ENCODE measurements at regions not wholly inside any gene's neighbourhood (a gene's known extent, or its start where the extent isn't known, plus 50 kb on each side); places are given as distances from the start of the nearest gene placed in this dataset.

DNA sequence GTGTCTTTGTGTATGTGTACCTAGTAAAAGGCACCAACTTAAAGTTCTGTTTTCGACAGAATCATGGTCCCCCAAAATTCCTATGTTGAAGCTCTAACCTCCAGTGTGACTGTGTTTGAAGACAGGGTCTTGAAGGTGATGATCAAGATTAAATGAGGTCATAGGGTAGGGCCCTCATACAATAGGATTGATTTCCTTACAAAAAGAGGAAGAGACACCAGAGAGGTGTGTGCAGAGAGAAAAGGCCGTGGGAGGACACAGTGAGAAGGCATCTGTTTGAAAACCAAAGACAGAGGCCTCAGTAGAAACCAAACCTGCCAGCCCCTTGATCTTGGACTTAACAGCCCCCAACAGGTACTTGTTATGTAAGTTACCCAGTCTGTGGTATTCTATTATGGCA, 52.0 kb upstream of the CORO2B start:
- Mint-ChIP-seq H3K4me1 (peaks cover 7 to 10% of the 10 kb centered on the region in 2 experiments; a peak in 3 of 4 replicates), H3K36me3 (ENCODE audit: insufficient read depth in 1 of 3, low read depth in 3 of 3) (0 out of 7 replicates have a peak, but pooled peaks cover 0 to 6% (median 0%) of the 10 kb centered on the region in 3 experiments), H3K27ac (no peak overlapping the region), H3K9me3 (peaks cover 8 to 9% of the 10 kb centered on the region in 2 experiments; a peak in 4 of 5 replicates), H3K27me3 (ENCODE audit: low read depth) (no peaks in the 10 kb centered on the region; the same call in 1 of the 2 replicates), H3K4me3 (no peak overlapping the region)
- Histone ChIP-seq H4K5ac (ENCODE audit: insufficient read length, low read depth, low read length) (no peak overlapping the region), H3K9me3 (ENCODE audit: control insufficient read depth, low read depth, low read length) (no peaks in the 10 kb centered on the region), H4K20me1 (ENCODE audit: control insufficient read depth, insufficient read depth, insufficient read length) (no peaks in the 10 kb centered on the region), H3K9ac (ENCODE audit: extremely low read depth, insufficient read length, low read length) (no peak overlapping the region), H3K4me2 (ENCODE audit: insufficient read depth, insufficient read length, low read length) (no peak overlapping the region), H2BK5ac (ENCODE audit: insufficient read length, low read length) (no peak overlapping the region), H3K4ac (ENCODE audit: low read depth, low read length) (no peak overlapping the region), H3K23me2 (ENCODE audit: insufficient read length, low read depth, low read length, poor library complexity, severe bottlenecking) (no peaks in the 10 kb centered on the region), H3K23ac (ENCODE audit: insufficient read length, low read depth, low read length) (no peak overlapping the region), H3K14ac (ENCODE audit: insufficient read depth, low read length) (no peak overlapping the region), H3K4me1 (ENCODE audit: insufficient read depth, low read length) (no peaks in the 10 kb centered on the region), H2BK20ac (ENCODE audit: low read depth, low read length, poor library complexity, severe bottlenecking) (no peak overlapping the region), H4K8ac (replicated peaks; ENCODE audit: insufficient read length, low read depth, low read length) (no peak overlapping the region), H3K79me2 (ENCODE audit: insufficient read depth, low read length) (no peaks in the 10 kb centered on the region), H3T11ph (ENCODE audit: low read length) (no peak overlapping the region), H3K18ac (ENCODE audit: insufficient read length, low read depth, low read length) (no peak overlapping the region), H2AFZ (ENCODE audit: low read length) (no peak overlapping the region), H3K27me3 (ENCODE audit: insufficient read depth, low read length) (no peaks in the 10 kb centered on the region), H2BK120ac (ENCODE audit: low read depth, low read length, poor library complexity, severe bottlenecking) (no peak overlapping the region), H3K56ac (ENCODE audit: insufficient read length, low read depth, low read length) (no peak overlapping the region), H4K91ac (ENCODE audit: insufficient read length, low read depth, low read length) (no peak overlapping the region), H3K27ac (ENCODE audit: insufficient read length, low read depth, low read length) (no peak overlapping the region), H3K79me1 (ENCODE audit: insufficient read depth, low read depth, low read length, poor library complexity, severe bottlenecking) (no peaks in the 10 kb centered on the region), H2BK15ac (ENCODE audit: low read depth, low read length) (no peak overlapping the region), H2AK5ac (ENCODE audit: insufficient read length, low read length) (no peak overlapping the region), H2BK12ac (ENCODE audit: insufficient read length, low read depth, low read length) (no peak overlapping the region)
- DNase-seq, result no peak
- TF ChIP-seq, protein P1, sequence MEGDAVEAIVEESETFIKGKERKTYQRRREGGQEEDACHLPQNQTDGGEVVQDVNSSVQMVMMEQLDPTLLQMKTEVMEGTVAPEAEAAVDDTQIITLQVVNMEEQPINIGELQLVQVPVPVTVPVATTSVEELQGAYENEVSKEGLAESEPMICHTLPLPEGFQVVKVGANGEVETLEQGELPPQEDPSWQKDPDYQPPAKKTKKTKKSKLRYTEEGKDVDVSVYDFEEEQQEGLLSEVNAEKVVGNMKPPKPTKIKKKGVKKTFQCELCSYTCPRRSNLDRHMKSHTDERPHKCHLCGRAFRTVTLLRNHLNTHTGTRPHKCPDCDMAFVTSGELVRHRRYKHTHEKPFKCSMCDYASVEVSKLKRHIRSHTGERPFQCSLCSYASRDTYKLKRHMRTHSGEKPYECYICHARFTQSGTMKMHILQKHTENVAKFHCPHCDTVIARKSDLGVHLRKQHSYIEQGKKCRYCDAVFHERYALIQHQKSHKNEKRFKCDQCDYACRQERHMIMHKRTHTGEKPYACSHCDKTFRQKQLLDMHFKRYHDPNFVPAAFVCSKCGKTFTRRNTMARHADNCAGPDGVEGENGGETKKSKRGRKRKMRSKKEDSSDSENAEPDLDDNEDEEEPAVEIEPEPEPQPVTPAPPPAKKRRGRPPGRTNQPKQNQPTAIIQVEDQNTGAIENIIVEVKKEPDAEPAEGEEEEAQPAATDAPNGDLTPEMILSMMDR (conservative IDR thresholded peaks at IDR 0.05), result no peak
- no CpG with 5 or more reads among the region's 2 CpGs for WGBS (ENCODE audit: extremely low coverage, insufficient read length, low lambda C conversion rate)

All from H9 (cell line).